ENCODE measurements at regions not wholly inside any gene's neighbourhood (a gene's known extent, or its start where the extent isn't known, plus 50 kb on each side); places are given as distances from the start of the nearest gene placed in this dataset.

GRCh38 chr2:180352620-180353019, 345.5 kb upstream of the CWC22 start:
- H3K4me3 ChIP-seq (ENCODE audit: low read depth in 1 of 2, low read length in 1 of 2): no peak overlapping the region
- TF ChIP-seq CTCF (IDR thresholded peaks at IDR 0.05): no peak

GRCh38 chr2:180349809-180350208, 342.7 kb upstream of the CWC22 start:
- TF ChIP-seq CTCF (IDR thresholded peaks at IDR 0.05): no peak
- H3K4me3 ChIP-seq (ENCODE audit: low read depth in 1 of 2, low read length in 1 of 2): no peak overlapping the region
- no peaks in the 10 kb centered on the region for H3K27me3 ChIP-seq
- no peak overlapping the region for H3K27ac ChIP-seq
- H3K36me3 ChIP-seq: no peaks in the 10 kb centered on the region
- no peaks in the 10 kb centered on the region for H3K9me3 ChIP-seq
- H3K4me1 ChIP-seq (ENCODE audit: control insufficient read depth in 1 of 2, insufficient read depth in 1 of 2, low read depth in 1 of 2, low read length in 1 of 2): no peaks in the 10 kb centered on the region

More at GRCh38 chr2:180352620-180353019, 345.5 kb upstream of the CWC22 start:
- no peak overlapping the region for H3K27ac ChIP-seq
- H3K36me3 ChIP-seq: no peaks in the 10 kb centered on the region
- no peaks in the 10 kb centered on the region for H3K27me3 ChIP-seq
- H3K9me3 ChIP-seq: no peaks in the 10 kb centered on the region
- H3K4me1 ChIP-seq (ENCODE audit: control insufficient read depth in 1 of 2, insufficient read depth in 1 of 2, low read depth in 1 of 2, low read length in 1 of 2): no peaks in the 10 kb centered on the region

GRCh38 chr2:180343528-180344345, 336.6 kb upstream of the CWC22 start:
- TF ChIP-seq CTCF (IDR thresholded peaks at IDR 0.05): no peak
- H3K27me3 ChIP-seq: no peaks in the 10 kb centered on the region

DNA sequence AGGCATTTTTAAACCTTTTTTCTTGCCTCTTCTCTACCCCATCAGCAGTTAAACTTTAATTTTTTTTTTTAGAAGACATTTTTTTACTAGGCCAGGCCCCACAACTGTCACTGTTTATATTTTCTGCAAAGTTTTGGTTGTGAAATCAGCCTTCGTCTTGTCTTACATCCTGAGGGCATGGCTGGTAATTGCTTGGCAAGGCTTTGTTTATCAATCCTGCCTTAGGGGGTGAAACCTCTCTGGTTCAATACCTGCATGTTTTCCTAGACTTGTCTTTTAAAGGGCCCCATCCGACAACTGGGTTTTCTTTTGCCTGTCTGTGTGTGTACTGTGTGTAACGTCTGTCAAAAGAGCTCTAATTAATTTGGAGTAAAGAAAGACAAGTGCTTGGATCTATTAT, 330.0 kb upstream of the CWC22 start:
- Histone ChIP-seq H3K36me3 (no peaks in the 10 kb centered on the region), H3K4me1 (ENCODE audit: control insufficient read depth in 1 of 2, insufficient read depth in 1 of 2, low read depth in 1 of 2, low read length in 1 of 2) (no peaks in the 10 kb centered on the region), H3K27me3 (no peaks in the 10 kb centered on the region), H3K9me3 (no peaks in the 10 kb centered on the region), H3K27ac (no peak overlapping the region), H3K4me3 (ENCODE audit: low read depth in 1 of 2, low read length in 1 of 2) (no peak overlapping the region)
- TF ChIP-seq CTCF (IDR thresholded peaks at IDR 0.05): no peak

More at GRCh38 chr2:180343528-180344345, 336.6 kb upstream of the CWC22 start:
- H3K27ac ChIP-seq: no peak overlapping the region
- no peaks in the 10 kb centered on the region for H3K4me1 ChIP-seq (ENCODE audit: control insufficient read depth in 1 of 2, insufficient read depth in 1 of 2, low read depth in 1 of 2, low read length in 1 of 2)
- no peaks in the 10 kb centered on the region for H3K9me3 ChIP-seq
- H3K36me3 ChIP-seq: no peaks in the 10 kb centered on the region
- no peak overlapping the region for H3K4me3 ChIP-seq (ENCODE audit: low read depth in 1 of 2, low read length in 1 of 2)

- H3K4me1 ChIP-seq (ENCODE audit: control insufficient read depth in 1 of 2, insufficient read depth in 1 of 2, low read depth in 1 of 2, low read length in 1 of 2): no peaks in the 10 kb centered on the region
- no peak for TF ChIP-seq CTCF (IDR thresholded peaks at IDR 0.05)
- no peaks in the 10 kb centered on the region for H3K27me3 ChIP-seq
- H3K9me3 ChIP-seq: peaks cover 4% of the 10 kb centered on the region
- no peaks in the 10 kb centered on the region for H3K36me3 ChIP-seq
- H3K27ac ChIP-seq: no peak overlapping the region
- H3K4me3 ChIP-seq (ENCODE audit: low read depth in 1 of 2, low read length in 1 of 2): no peak overlapping the region
Observed at GRCh38 chr2:180336550-180336949, 329.5 kb upstream of the CWC22 start.

All from neutrophil (primary cell).